K562 (cell line): ENCODE measurements at regions not wholly inside any gene's neighbourhood (a gene's known extent, or its start where the extent isn't known, plus 50 kb on each side); places are given as distances from the start of the nearest gene placed in this dataset.

ENCODE experiments used
- ATAC-seq: fragments of 200-7000 bp; cut with Tn5 transposase; 3 replicates; pipeline ENCODE4 v1.9.1; 2020; ENCODE audit warnings: moderate library complexity
- BruUV-seq: library from RNA; stranded (reverse); fragments of 400-500 nt; replicated peaks from 2 replicates; lab custom pipeline; 2021; lab: Mats Ljungman, UMichigan
- CTCF ChIA-PET: fragments of 300-600 bp; formaldehyde crosslinking; extraction: SDS; loops from one replicate; lab custom pipeline; 2021; ENCODE audit warnings: low intra/inter-chr PET ratio; lab: Yijun Ruan, JAX
- POLR2A ChIA-PET: fragments of 300-600, 350-650 bp; sonication (Branson Sonifier 250); formaldehyde crosslinking; extraction: SDS; loops from one replicate; lab custom pipeline; 2021; ENCODE audit warnings: antibody characterized with exemption, inconsistent platforms; lab: Yijun Ruan, JAX
- DNase-seq, 4 experiments: peaks; one replicate each; pipeline versions ENCODE4 v3.0.0 to v3.0.0-alpha.2; 2011 to 2018; ENCODE audit warnings: low spot score in 3 of 4, mixed read lengths in 3 of 4; ENCODE audit errors: extremely low read depth in 1 of 4
- FAIRE-seq: peaks from 2 replicates; lab custom pipeline; 2011; peaks lifted over from hg19 to GRCh38; lab: Jason Lieb, UNC
- H2AFZ ChIP-seq: 2 replicates; pipeline ENCODE4 v1.6.0; 2011; ENCODE audit warnings: low read depth, low read length, control low read depth, inconsistent platforms
- H3K27ac ChIP-seq: fragments of 200-600 bp; 3 replicates; pipeline ENCODE4 v1.8.0; 2011; ENCODE audit warnings: low read depth, mild to moderate bottlenecking, control low read depth, inconsistent platforms, low read length, moderate library complexity, mixed read lengths; ENCODE audit errors: extremely low read depth
- H3K27me3 ChIP-seq, 2 experiments: fragments of 300-600 bp in 1 of 2; 2 replicates in 1 of 2; 3 replicates in 1 of 2; pipeline versions ENCODE4 v1.6.0 to v1.8.0; 2011; ENCODE audit warnings: inconsistent platforms in 2 of 2, low read length in 2 of 2, mild to moderate bottlenecking in 1 of 2, mixed read lengths in 1 of 2, moderate library complexity in 1 of 2; ENCODE audit not compliant: control insufficient read depth in 2 of 2, insufficient read depth in 2 of 2
- H3K36me3 ChIP-seq: fragments of 300-600 bp; 3 replicates; pipeline ENCODE4 v1.8.0; 2011; ENCODE audit warnings: mild to moderate bottlenecking, low read length, inconsistent platforms; ENCODE audit not compliant: control insufficient read depth, insufficient read depth
- H3K4me1 ChIP-seq, 2 experiments: fragments of 200-600 bp in 1 of 2; replicated peaks in 1 of 2; 2 replicates in 1 of 2; 3 replicates in 1 of 2; pipeline versions ENCODE4 v1.5.1 to v1.8.0; 2011; ENCODE audit warnings: inconsistent platforms in 2 of 2, low read length in 2 of 2, mild to moderate bottlenecking in 1 of 2, mixed read lengths in 1 of 2, moderate library complexity in 1 of 2; ENCODE audit not compliant: control insufficient read depth in 2 of 2, insufficient read depth in 2 of 2
- H3K4me2 ChIP-seq: 2 replicates; pipeline ENCODE4 v1.6.1; 2011; ENCODE audit warnings: low read length, control low read depth, inconsistent platforms, mixed read lengths; ENCODE audit not compliant: insufficient read depth
- H3K4me3 ChIP-seq: fragments of 200-600 bp; sonication (generic), shearing (Covaris generic); 2 replicates; pipeline ENCODE4 v1.5.1; 2016; ENCODE audit warnings: control low read depth, inconsistent platforms
- H3K79me2 ChIP-seq: fragments of 200-600 bp; 3 replicates; pipeline ENCODE4 v1.8.0; 2011; ENCODE audit warnings: low read length, inconsistent platforms; ENCODE audit not compliant: control insufficient read depth, insufficient read depth
- H3K9ac ChIP-seq, 2 experiments: 2 replicates each; pipeline versions ENCODE4 v1.6.0 to v1.6.1; 2011; ENCODE audit warnings: low read depth in 2 of 2, low read length in 2 of 2, control low read depth in 1 of 2, inconsistent platforms in 1 of 2, mild to moderate bottlenecking in 1 of 2, mixed read lengths in 1 of 2; ENCODE audit not compliant: insufficient read depth in 1 of 2
- H3K9me1 ChIP-seq: one replicate; pipeline ENCODE4 v1.6.0; 2011; ENCODE audit warnings: inconsistent platforms, mild to moderate bottlenecking, low read length, moderate library complexity; ENCODE audit not compliant: control insufficient read depth, insufficient read depth
- H3K9me3 ChIP-seq: replicated peaks from 2 replicates; pipeline ENCODE4 v1.5.1; 2011; ENCODE audit warnings: low read depth, low read length, inconsistent platforms; ENCODE audit not compliant: control insufficient read depth, insufficient read depth
- H4K20me1 ChIP-seq: replicated peaks from 2 replicates; pipeline ENCODE4 v1.6.1; 2011; ENCODE audit warnings: low read length, inconsistent platforms, mixed read lengths; ENCODE audit not compliant: control insufficient read depth, insufficient read depth
- FOXJ3 ChIP-seq: sonication (generic); formaldehyde crosslinking; IDR thresholded peaks from 2 replicates; pipeline ENCODE4 v1.4.0; 2020; ENCODE audit warnings: mild to moderate bottlenecking, missing genetic modification reagents
- GATA2 ChIP-seq: sonication (generic); formaldehyde crosslinking; IDR thresholded peaks from 2 replicates; pipeline ENCODE4 v1.4.0; 2020; ENCODE audit warnings: mild to moderate bottlenecking, missing genetic modification reagents
- HMG20A ChIP-seq: fragments of 450-650 bp; formaldehyde crosslinking; conservative IDR thresholded peaks from 2 replicates; pipeline ENCODE4 v1.4.0; 2020; ENCODE audit warnings: mild to moderate bottlenecking, mixed read lengths
- KLF1 ChIP-seq: fragments of 450-650 bp; IDR thresholded peaks from 2 replicates; pipeline ENCODE4 v1.6.1; 2016; ENCODE audit warnings: missing genetic modification characterization, missing compliant biosample characterization
- MXI1 ChIP-seq: IDR thresholded peaks from 2 replicates; pipeline ENCODE4 v1.6.1; 2011; ENCODE audit warnings: low read depth, mild to moderate bottlenecking, improper control_type of control experiment, low read length
- ZBTB1 ChIP-seq: sonication (generic); formaldehyde crosslinking; IDR thresholded peaks from 2 replicates; pipeline ENCODE4 v1.8.1; 2023; ENCODE audit warnings: missing genetic modification reagents, low read depth, mild to moderate bottlenecking, borderline replicate concordance
- ZNF354B ChIP-seq: fragments of 250-450 bp; sonication (Bioruptor Pico); IDR thresholded peaks from 2 replicates; pipeline ENCODE4 v1.4.0; 2020
- whole genome bisulfite sequencing: fragments of 100-300 bp; shearing (Covaris generic); methylation state at CpG from one replicate; pipeline ENCODE4 v1.1.6; 2016; ENCODE audit warnings: low coverage, mixed read lengths; ENCODE audit not compliant: insufficient coverage; ENCODE audit errors: missing lambda C conversion rate; 5-methylcytosine and 5-hydroxymethylcytosine counted together
- in situ Hi-C: fragments of 300-500 bp; cut with MboI; formaldehyde crosslinking; loops from 4 replicates; pipeline ENCODE4 v1.15.0; 2018; ENCODE audit warnings: inconsistent platforms, mixed read lengths
- intact Hi-C: fragments of 100-400 bp; cut with micrococcal nuclease; formaldehyde crosslinking; loops from 2 replicates; pipeline ENCODE4 v1.14.2; 2022
- TF ChIP-seq, protein P1 (sequence below): fragments of 450-650 bp; conservative IDR thresholded peaks from 2 replicates; pipeline ENCODE4 v1.6.1; 2016; ENCODE audit warnings: missing genetic modification characterization, low read depth, mild to moderate bottlenecking, control low read depth, missing compliant biosample characterization
- TF ChIP-seq, protein P2 (sequence below): fragments of 450-650 bp; formaldehyde crosslinking; IDR thresholded peaks from 2 replicates; pipeline ENCODE4 v1.4.0; 2020; ENCODE audit warnings: mild to moderate bottlenecking, mixed read lengths

GRCh38 chr4:17328141-17328815, 183.6 kb downstream of the QDPR start:
- H3K9me1 ChIP-seq: no peaks in the 10 kb centered on the region
- no peaks in the 10 kb centered on the region for H3K36me3 ChIP-seq
- ChIA-PET POLR2A (interaction anchor here (0.6 to 0.7 kb wide), 2 partner anchors 9 to 335 kb away, joined by 3 to 4 read pairs; no protein-coding TSS in a partner anchor), CTCF (no interaction called here)
- no peak overlapping the region for H2AFZ ChIP-seq
- H3K4me1 ChIP-seq: no peaks in the 10 kb centered on the region
- no TSS peak for BruUV-seq
- H3K9me3 ChIP-seq: no peaks in the 10 kb centered on the region
- no peak for ATAC-seq
- H3K27me3 ChIP-seq: peaks cover 0 to 2% of the 10 kb centered on the region in 2 experiments; a peak in 1 of 5 replicates
- TF ChIP-seq MXI1: no peak
- TF ChIP-seq ZBTB1 (CRISPR knock-in tag): no peak
- no peak for TF ChIP-seq KLF1 (tag)
- TF ChIP-seq, protein P1, sequence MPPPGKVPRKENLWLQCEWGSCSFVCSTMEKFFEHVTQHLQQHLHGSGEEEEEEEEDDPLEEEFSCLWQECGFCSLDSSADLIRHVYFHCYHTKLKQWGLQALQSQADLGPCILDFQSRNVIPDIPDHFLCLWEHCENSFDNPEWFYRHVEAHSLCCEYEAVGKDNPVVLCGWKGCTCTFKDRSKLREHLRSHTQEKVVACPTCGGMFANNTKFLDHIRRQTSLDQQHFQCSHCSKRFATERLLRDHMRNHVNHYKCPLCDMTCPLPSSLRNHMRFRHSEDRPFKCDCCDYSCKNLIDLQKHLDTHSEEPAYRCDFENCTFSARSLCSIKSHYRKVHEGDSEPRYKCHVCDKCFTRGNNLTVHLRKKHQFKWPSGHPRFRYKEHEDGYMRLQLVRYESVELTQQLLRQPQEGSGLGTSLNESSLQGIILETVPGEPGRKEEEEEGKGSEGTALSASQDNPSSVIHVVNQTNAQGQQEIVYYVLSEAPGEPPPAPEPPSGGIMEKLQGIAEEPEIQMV: no peak
- TF ChIP-seq, protein P2, sequence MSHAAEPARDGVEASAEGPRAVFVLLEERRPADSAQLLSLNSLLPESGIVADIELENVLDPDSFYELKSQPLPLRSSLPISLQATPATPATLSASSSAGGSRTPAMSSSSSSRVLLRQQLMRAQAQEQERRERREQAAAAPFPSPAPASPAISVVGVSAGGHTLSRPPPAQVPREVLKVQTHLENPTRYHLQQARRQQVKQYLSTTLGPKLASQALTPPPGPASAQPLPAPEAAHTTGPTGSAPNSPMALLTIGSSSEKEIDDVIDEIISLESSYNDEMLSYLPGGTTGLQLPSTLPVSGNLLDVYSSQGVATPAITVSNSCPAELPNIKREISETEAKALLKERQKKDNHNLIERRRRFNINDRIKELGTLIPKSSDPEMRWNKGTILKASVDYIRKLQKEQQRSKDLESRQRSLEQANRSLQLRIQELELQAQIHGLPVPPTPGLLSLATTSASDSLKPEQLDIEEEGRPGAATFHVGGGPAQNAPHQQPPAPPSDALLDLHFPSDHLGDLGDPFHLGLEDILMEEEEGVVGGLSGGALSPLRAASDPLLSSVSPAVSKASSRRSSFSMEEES (CRISPR knock-in tag): no peak
- TF ChIP-seq HMG20A (CRISPR knock-in tag): no peak
- no peak for TF ChIP-seq GATA2 (CRISPR knock-in tag)
- no peak for TF ChIP-seq FOXJ3 (CRISPR knock-in tag)
- no peak for TF ChIP-seq ZNF354B (CRISPR knock-in tag)
- TF ChIP-seq, all 486 proteins: peak for 0
- no peak overlapping the region for H3K4me3 ChIP-seq
- intact Hi-C loops: loop anchor here (10.0 kb wide), 1 partner anchor 233 kb away; no protein-coding TSS in a partner anchor
- WGBS: 6% methylated on average over 5 of the region's 5 CpGs
- no peak for FAIRE-seq
- in situ Hi-C loops: loop anchor here (25.0 kb wide), 1 partner anchor 1041 kb away; no protein-coding TSS in a partner anchor
- no peak overlapping the region for H3K4me2 ChIP-seq
- no peak for DNase-seq
- H4K20me1 ChIP-seq: no peaks in the 10 kb centered on the region
- H3K9ac ChIP-seq: no peak overlapping the region
- H3K27ac ChIP-seq: no peak overlapping the region
- H3K79me2 ChIP-seq: no peaks in the 10 kb centered on the region
